Left lung (tissue), 4 donors: ENCODE measurements at regions not wholly inside any gene's neighbourhood (a gene's known extent, or its start where the extent isn't known, plus 50 kb on each side); places are given as distances from the start of the nearest gene placed in this dataset.

Experiments
- ATAC-seq: fragments of 200-7000 bp; cut with Tn5 transposase; one replicate; pipeline ENCODE4 v1.9.1; 2020; ENCODE audit warnings: moderate library complexity
- DNase-seq, 4 donors: peaks; one replicate each; pipeline ENCODE4 v3.0.0-alpha.2; 2013 to 2020
- H3K27ac ChIP-seq, 2 donors: fragments of 200-600 bp; sonication (generic) in 1 of 2; one replicate each; pipeline versions ENCODE4 v1.5.0 to v1.8.0; 2020 to 2021
- H3K27me3 ChIP-seq, 2 donors: fragments of 200-600 bp; sonication (generic) in 1 of 2; one replicate each; pipeline versions ENCODE4 v1.5.0 to v1.8.0; 2020 to 2021
- H3K36me3 ChIP-seq, 2 donors: fragments of 200-600 bp; sonication (generic) in 1 of 2; one replicate each; pipeline versions ENCODE4 v1.5.0 to v1.8.0; 2020 to 2021
- H3K4me1 ChIP-seq, 2 donors: fragments of 200-600 bp; one replicate each; pipeline ENCODE4 v1.8.0; 2021
- H3K4me3 ChIP-seq, 2 donors: fragments of 200-600 bp; sonication (generic) in 1 of 2; one replicate each; pipeline versions ENCODE4 v1.5.0 to v1.8.0; 2020 to 2021; ENCODE audit warnings: mild to moderate bottlenecking in 1 of 2
- H3K9me3 ChIP-seq, 2 donors: fragments of 200-600 bp; sonication (generic) in 1 of 2; one replicate each; pipeline versions ENCODE4 v1.5.0 to v1.8.0; 2020 to 2021
- CTCF ChIP-seq, 2 donors: fragments of 200-600 bp; sonication (generic) in 1 of 2; IDR thresholded peaks; one replicate each; pipeline versions ENCODE4 v1.5.0 to v1.8.0; 2021; ENCODE audit warnings: antibody characterized with exemption in 2 of 2
- intact Hi-C, 2 donors: fragments of 100-400 bp; cut with DNase I; formaldehyde crosslinking; loops; one replicate each; pipeline versions ENCODE4 v1.11.2 to v1.14.2; 2022
- donor health status: DM: no; HTN: yes; CAD: no.
- donor health status: DM: no; HTN: no; CAD: no.

GRCh38 chr5:2006193-2006970, 123.7 kb upstream of the IRX4 start:
- intact Hi-C loops = no loop called here
- no peak overlapping the region for H3K4me3 ChIP-seq
- DNase-seq = no peak
- TF ChIP-seq CTCF (IDR thresholded peaks at IDR 0.05) = no peak
- no peak for ATAC-seq
- H3K9me3 ChIP-seq = no peaks in the 10 kb centered on the region
- peaks cover 0 to 62% of the 10 kb centered on the region in 2 donors for H3K27me3 ChIP-seq
- H3K27ac ChIP-seq = no peak overlapping the region
- no peaks in the 10 kb centered on the region for H3K4me1 ChIP-seq
- no peaks in the 10 kb centered on the region for H3K36me3 ChIP-seq

- intact Hi-C loops = no loop called here
- Histone ChIP-seq H3K27me3 (peaks cover 0 to 72% of the 10 kb centered on the region in 2 donors), H3K27ac (no peak overlapping the region), H3K9me3 (no peaks in the 10 kb centered on the region), H3K4me3 (no peak overlapping the region), H3K4me1 (no peaks in the 10 kb centered on the region), H3K36me3 (no peaks in the 10 kb centered on the region)
- no peak for TF ChIP-seq CTCF (IDR thresholded peaks at IDR 0.05)
- DNase-seq (no peak), ATAC-seq (no peak)
Observed at GRCh38 chr5:2005101-2006041, 122.6 kb upstream of the IRX4 start.

- Histone ChIP-seq H3K9me3 (no peaks in the 10 kb centered on the region), H3K4me3 (no peak overlapping the region), H3K27ac (no peak overlapping the region), H3K4me1 (no peaks in the 10 kb centered on the region), H3K27me3 (peaks cover 0 to 67% of the 10 kb centered on the region in 2 donors), H3K36me3 (no peaks in the 10 kb centered on the region)
- ATAC-seq (no peak), DNase-seq (no peak)
- no peak for TF ChIP-seq CTCF (IDR thresholded peaks at IDR 0.05)
- intact Hi-C loops = no loop called here
Observed at GRCh38 chr5:2003690-2004365, 121.1 kb upstream of the IRX4 start.

GRCh38 chr5:2003206-2003605, 120.5 kb upstream of the IRX4 start:
- no peak overlapping the region for H3K4me3 ChIP-seq
- no peaks in the 10 kb centered on the region for H3K9me3 ChIP-seq
- ATAC-seq (no peak), DNase-seq (no peak)
- TF ChIP-seq CTCF (IDR thresholded peaks at IDR 0.05) = no peak
- H3K36me3 ChIP-seq = no peaks in the 10 kb centered on the region
- no peaks in the 10 kb centered on the region for H3K4me1 ChIP-seq
- peaks cover 0 to 61% of the 10 kb centered on the region in 2 donors for H3K27me3 ChIP-seq
- intact Hi-C loops = no loop called here
- H3K27ac ChIP-seq = no peak overlapping the region
